ENCODE measurements at regions not wholly inside any gene's neighbourhood (a gene's known extent, or its start where the extent isn't known, plus 50 kb on each side); places are given as distances from the start of the nearest gene placed in this dataset.

DNA sequence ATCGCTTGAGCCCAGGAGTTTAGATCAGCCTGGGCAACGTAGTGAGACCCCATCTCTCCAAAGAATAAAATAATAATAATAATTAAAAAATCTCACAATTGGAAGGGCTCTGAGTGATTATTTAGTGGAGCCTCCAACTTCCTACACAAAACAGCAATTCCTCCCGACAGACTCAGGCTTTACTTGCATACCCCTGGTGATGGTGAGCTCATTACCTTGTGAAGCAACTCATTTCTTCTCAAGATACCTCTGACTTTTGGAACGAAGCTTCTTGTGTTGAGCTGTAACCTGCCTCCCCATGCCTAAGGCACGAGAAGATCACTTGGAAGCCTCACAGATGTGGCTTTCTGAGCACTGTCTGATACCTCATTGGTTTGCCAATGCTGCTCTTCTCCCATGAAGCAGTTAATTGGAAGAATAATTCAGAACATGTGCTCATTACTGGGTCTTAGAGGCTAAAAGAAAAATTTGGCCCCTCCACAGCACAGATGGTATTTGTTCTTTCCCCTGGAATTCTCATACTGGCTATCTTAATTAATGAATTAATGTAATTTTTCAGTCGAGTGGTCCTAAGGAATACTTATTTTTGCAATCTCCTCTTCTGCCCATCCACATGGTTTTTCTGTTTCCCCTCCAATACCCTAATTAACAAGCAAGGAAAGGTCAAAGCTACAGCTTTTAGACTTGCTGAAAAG is 769.0 kb downstream of the TYW1 start:
- Histone ChIP-seq H3K9me2 (replicated peaks; ENCODE audit: control insufficient read depth, low read length) (no peaks in the 10 kb centered on the region), H3F3A (ENCODE audit: control insufficient read depth, insufficient read depth) (no peaks in the 10 kb centered on the region), H3K9me3 (ENCODE audit: control insufficient read depth, insufficient read depth, low read length) (no peaks in the 10 kb centered on the region), H3K79me2 (ENCODE audit: control insufficient read depth, low read length) (no peaks in the 10 kb centered on the region), H3K4me1 (ENCODE audit: control insufficient read depth, low read length) (no peaks in the 10 kb centered on the region), H3K4me2 (ENCODE audit: low read length) (no peak overlapping the region), H3K4me3 (ENCODE audit: low read length) (no peak overlapping the region), H4K20me1 (ENCODE audit: control insufficient read depth, insufficient read depth, low read depth, low read length) (no peaks in the 10 kb centered on the region), H3K27ac (ENCODE audit: low read depth, low read length) (no peak overlapping the region), H3K27me3 (ENCODE audit: control insufficient read depth, low read length) (no peaks in the 10 kb centered on the region), H3K36me3 (ENCODE audit: control insufficient read depth, low read length) (no peaks in the 10 kb centered on the region)
- TF ChIP-seq, protein P1, sequence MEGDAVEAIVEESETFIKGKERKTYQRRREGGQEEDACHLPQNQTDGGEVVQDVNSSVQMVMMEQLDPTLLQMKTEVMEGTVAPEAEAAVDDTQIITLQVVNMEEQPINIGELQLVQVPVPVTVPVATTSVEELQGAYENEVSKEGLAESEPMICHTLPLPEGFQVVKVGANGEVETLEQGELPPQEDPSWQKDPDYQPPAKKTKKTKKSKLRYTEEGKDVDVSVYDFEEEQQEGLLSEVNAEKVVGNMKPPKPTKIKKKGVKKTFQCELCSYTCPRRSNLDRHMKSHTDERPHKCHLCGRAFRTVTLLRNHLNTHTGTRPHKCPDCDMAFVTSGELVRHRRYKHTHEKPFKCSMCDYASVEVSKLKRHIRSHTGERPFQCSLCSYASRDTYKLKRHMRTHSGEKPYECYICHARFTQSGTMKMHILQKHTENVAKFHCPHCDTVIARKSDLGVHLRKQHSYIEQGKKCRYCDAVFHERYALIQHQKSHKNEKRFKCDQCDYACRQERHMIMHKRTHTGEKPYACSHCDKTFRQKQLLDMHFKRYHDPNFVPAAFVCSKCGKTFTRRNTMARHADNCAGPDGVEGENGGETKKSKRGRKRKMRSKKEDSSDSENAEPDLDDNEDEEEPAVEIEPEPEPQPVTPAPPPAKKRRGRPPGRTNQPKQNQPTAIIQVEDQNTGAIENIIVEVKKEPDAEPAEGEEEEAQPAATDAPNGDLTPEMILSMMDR (IDR thresholded peaks at IDR 0.05; ENCODE audit: low read depth, low read length, poor library complexity, severe bottlenecking): no peak
- no peak for TF ChIP-seq EZH2phosphoT487 (IDR thresholded peaks at IDR 0.05; ENCODE audit: borderline replicate concordance, low read length)

DNA sequence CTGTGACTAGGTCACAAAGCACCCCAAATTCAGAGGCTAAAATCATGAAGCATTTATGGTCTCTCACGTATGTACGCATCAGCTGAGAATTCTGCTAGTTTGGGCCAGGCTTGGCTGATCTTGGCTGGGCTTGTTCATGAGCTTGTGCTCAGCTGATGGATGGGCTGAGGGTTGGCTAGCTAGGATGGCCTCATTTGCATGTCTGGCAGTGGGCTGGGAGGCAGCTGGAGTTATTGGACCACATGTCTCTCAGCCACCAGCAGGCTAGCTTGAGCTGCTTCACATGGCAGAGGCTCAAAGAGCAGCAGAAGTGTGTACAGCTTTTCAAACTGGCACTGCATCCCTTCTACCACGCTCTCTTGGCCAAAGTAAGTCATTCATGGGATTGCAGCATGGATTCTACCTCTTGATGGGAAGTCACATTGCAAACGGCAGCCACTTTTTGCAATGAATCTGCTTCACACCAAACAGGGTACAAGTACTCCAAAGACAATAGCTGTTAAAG is 770.3 kb downstream of the TYW1 start:
- H3K9me3 ChIP-seq (ENCODE audit: control insufficient read depth, insufficient read depth, low read length): no peaks in the 10 kb centered on the region
- no peaks in the 10 kb centered on the region for H3K79me2 ChIP-seq (ENCODE audit: control insufficient read depth, low read length)
- TF ChIP-seq, protein P1 (IDR thresholded peaks at IDR 0.05; ENCODE audit: low read depth, low read length, poor library complexity, severe bottlenecking): no peak
- TF ChIP-seq EZH2phosphoT487 (IDR thresholded peaks at IDR 0.05; ENCODE audit: borderline replicate concordance, low read length): no peak

DNA sequence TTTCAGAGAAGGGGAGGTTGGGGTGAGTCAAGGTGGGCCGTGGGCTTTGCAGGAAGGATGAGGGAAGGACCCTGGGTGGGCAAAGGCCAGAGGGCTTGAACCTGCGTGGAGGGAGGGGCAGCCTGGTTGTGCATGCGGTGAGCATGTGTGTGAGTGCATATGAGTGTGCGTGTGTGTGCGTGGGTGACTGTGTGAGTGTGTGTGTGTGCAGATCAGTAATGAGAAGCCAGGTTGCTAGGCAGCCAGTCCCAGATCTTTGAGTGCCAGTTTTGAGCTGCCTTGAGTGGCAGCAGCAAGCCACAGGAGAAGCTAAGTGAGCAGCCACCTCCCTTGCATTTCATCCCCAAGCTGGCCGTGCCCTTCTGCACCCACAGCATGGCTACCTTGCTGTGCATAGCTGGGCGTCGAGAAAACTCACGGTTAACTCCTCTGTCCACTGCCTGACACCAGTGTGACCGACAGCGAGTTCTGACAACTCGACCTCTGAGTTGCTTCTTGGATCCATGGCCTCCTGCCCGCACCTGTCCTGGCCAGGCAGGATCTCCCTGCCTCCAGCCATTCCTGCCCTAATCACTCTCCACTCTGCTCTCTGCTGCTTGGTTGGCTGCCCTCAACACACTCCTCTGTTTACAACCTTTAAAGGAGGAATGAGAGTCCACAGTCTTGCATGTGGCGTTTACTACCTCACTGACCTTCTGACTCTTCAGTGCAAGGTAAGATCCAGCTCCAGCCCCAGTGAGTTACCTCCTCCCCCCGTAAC is 775.4 kb downstream of the TYW1 start:
- Histone ChIP-seq H3K27me3 (ENCODE audit: control insufficient read depth, low read length) (no peaks in the 10 kb centered on the region), H3F3A (ENCODE audit: control insufficient read depth, insufficient read depth) (no peaks in the 10 kb centered on the region)
- no peak for TF ChIP-seq EZH2phosphoT487 (IDR thresholded peaks at IDR 0.05; ENCODE audit: borderline replicate concordance, low read length)
- TF ChIP-seq, protein P1 (IDR thresholded peaks at IDR 0.05; ENCODE audit: low read depth, low read length, poor library complexity, severe bottlenecking): no peak

More for the DNA sequence above, 770.3 kb downstream of the TYW1 start:
- no peaks in the 10 kb centered on the region for H3K27me3 ChIP-seq (ENCODE audit: control insufficient read depth, low read length)
- H3K4me1 ChIP-seq (ENCODE audit: control insufficient read depth, low read length): no peaks in the 10 kb centered on the region
- H3K27ac ChIP-seq (ENCODE audit: low read depth, low read length): no peak overlapping the region
- H3F3A ChIP-seq (ENCODE audit: control insufficient read depth, insufficient read depth): no peaks in the 10 kb centered on the region
- no peaks in the 10 kb centered on the region for H3K36me3 ChIP-seq (ENCODE audit: control insufficient read depth, low read length)
- no peak overlapping the region for H3K4me3 ChIP-seq (ENCODE audit: low read length)
- no peaks in the 10 kb centered on the region for H3K9me2 ChIP-seq (replicated peaks; ENCODE audit: control insufficient read depth, low read length)
- H4K20me1 ChIP-seq (ENCODE audit: control insufficient read depth, insufficient read depth, low read depth, low read length): no peaks in the 10 kb centered on the region
- H3K4me2 ChIP-seq (ENCODE audit: low read length): no peak overlapping the region

More for the DNA sequence above, 775.4 kb downstream of the TYW1 start:
- Histone ChIP-seq H3K4me2 (ENCODE audit: low read length) (no peak overlapping the region), H3K4me1 (ENCODE audit: control insufficient read depth, low read length) (no peaks in the 10 kb centered on the region), H3K9me3 (ENCODE audit: control insufficient read depth, insufficient read depth, low read length) (no peaks in the 10 kb centered on the region), H3K79me2 (ENCODE audit: control insufficient read depth, low read length) (no peaks in the 10 kb centered on the region), H3K36me3 (ENCODE audit: control insufficient read depth, low read length) (no peaks in the 10 kb centered on the region), H4K20me1 (ENCODE audit: control insufficient read depth, insufficient read depth, low read depth, low read length) (no peaks in the 10 kb centered on the region), H3K27ac (ENCODE audit: low read depth, low read length) (no peak overlapping the region), H3K9me2 (replicated peaks; ENCODE audit: control insufficient read depth, low read length) (peaks cover 3% of the 10 kb centered on the region; the same call in 1 of the 2 replicates), H3K4me3 (ENCODE audit: low read length) (no peak overlapping the region)

All from DOHH2 (cell line).